RKO (cell line): ENCODE measurements at regions not wholly inside any gene's neighbourhood (a gene's known extent, or its start where the extent isn't known, plus 50 kb on each side); places are given as distances from the start of the nearest gene placed in this dataset.
"Not testable (repeated sequence)": the region's sequence is repeated elsewhere in the genome, so short reads cannot be mapped to it uniquely, and the experiment has no call there.

Source experiments
- DNase-seq: peaks from one replicate; pipeline ENCODE4 v3.0.0-alpha.2; 2016; ENCODE audit warnings: low spot score

GRCh38 chr11:71182791-71183677 is 69.3 kb downstream of the SHANK2 start:
- no peak for DNase-seq

- no peak for DNase-seq
These were observed 70.8 kb downstream of the SHANK2 start for GRCh38 chr11:71181566-71181965.

- no peak for DNase-seq
These were observed 71.5 kb downstream of the SHANK2 start for GRCh38 chr11:71180694-71181470.

GRCh38 chr11:71179877-71180605 is 72.3 kb downstream of the SHANK2 start:
- no peak for DNase-seq

GRCh38 chr11:71178076-71178475 is 74.3 kb downstream of the SHANK2 start:
- no peak for DNase-seq

GRCh38 chr11:71176812-71177211 is 75.6 kb downstream of the SHANK2 start:
- DNase-seq = no peak

GRCh38 chr11:71173709-71174108 is 78.7 kb downstream of the SHANK2 start:
- no peak for DNase-seq

- DNase-seq = no peak
These were observed 79.7 kb downstream of the SHANK2 start for GRCh38 chr11:71172680-71173079.

- DNase-seq = no peak
These were observed 80.8 kb downstream of the SHANK2 start for GRCh38 chr11:71171576-71171975.

- DNase-seq = no peak
These were observed 81.6 kb downstream of the SHANK2 start for GRCh38 chr11:71170624-71171423.

- no peak for DNase-seq
These were observed 83.1 kb downstream of the SHANK2 start for GRCh38 chr11:71169313-71169712.

GRCh38 chr11:71167814-71168213 is 84.6 kb downstream of the SHANK2 start:
- not testable (repeated sequence) for DNase-seq

- DNase-seq = no peak
These were observed 86.6 kb downstream of the SHANK2 start for GRCh38 chr11:71165771-71166170.

- no peak for DNase-seq
These were observed 87.8 kb downstream of the SHANK2 start for GRCh38 chr11:71164621-71165020.

GRCh38 chr11:71164186-71164585 is 88.2 kb downstream of the SHANK2 start:
- no peak for DNase-seq

- no peak for DNase-seq
These were observed 89.0 kb downstream of the SHANK2 start for GRCh38 chr11:71163371-71163770.

- DNase-seq = no peak
These were observed 93.4 kb downstream of the SHANK2 start for GRCh38 chr11:71158936-71159335.

GRCh38 chr11:71157676-71158075 is 94.7 kb downstream of the SHANK2 start:
- not testable (repeated sequence) for DNase-seq

- DNase-seq = no peak
These were observed 96.1 kb downstream of the SHANK2 start for GRCh38 chr11:71156301-71156700.

- DNase-seq = no peak
These were observed 96.5 kb downstream of the SHANK2 start for GRCh38 chr11:71155846-71156245.

GRCh38 chr11:71154261-71154805 is 98.0 kb downstream of the SHANK2 start:
- DNase-seq = no peak
